HK-2 (cell line): ENCODE measurements at regions not wholly inside any gene's neighbourhood (a gene's known extent, or its start where the extent isn't known, plus 50 kb on each side); places are given as distances from the start of the nearest gene placed in this dataset.
"Not testable (repeated sequence)": the region's sequence is repeated elsewhere in the genome, so short reads cannot be mapped to it uniquely, and the experiment has no call there.

Experiments
- DNase-seq: peaks from one replicate; pipeline ENCODE4 v3.0.0-alpha.2; 2018; ENCODE audit not compliant: unreplicated experiment

DNA sequence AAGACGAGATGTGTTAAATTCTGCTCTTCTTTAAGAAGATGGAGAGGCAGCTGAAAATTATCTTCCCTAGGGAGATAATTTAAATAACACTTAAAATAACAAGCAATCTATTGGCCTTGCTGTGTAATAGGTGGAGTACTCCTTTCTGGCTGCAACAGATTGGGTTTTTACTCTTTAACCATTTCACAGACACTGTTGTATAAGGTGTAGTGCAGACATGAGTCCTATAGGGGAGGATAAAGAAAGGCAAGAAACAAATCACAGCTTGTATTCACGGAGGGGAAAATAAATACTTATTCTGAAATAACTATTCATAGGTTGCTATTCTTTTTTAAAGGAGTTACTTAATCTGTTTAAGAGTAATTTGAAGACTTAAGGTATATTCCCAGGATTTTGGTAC lies 252.0 kb downstream of the ZPLD1 start:
- no peak for DNase-seq

DNA sequence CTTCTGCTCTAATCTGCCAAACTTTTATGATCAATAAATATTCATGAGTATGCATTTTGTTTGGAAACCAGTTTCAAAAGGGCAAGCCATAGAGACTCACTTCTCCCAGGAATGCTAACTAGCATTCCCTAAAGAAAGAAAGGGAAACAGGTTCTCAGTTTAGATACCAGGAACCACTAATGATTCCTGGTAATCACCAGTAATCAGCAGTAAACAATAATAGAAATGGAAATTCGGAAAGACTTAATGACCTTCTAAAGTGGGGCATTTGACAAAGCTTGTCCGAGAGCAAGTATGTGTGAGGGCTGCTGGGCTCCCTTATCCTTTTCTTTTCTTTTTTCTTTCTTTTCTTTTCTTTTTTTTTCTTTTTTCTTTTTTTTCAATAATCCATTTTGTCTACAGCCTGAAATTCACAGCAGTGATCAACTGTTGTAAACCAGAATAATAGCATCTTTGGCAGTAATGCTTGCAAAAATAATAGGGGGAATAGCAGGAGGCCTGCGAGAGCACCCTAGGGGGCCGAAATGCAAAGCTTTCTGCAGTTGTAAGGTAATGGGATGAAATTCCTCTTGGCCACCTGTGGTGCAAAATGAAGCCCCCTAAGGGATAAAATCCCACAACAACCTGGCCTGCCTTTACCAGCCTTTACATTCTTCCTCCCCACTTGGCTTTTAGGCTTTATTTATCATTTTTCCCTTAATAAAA lies 253.2 kb downstream of the ZPLD1 start:
- no peak for DNase-seq

- no peak for DNase-seq
Measured at GRCh38 chr3:102688556-102688930, 253.7 kb downstream of the ZPLD1 start.

- no peak for DNase-seq
Measured at GRCh38 chr3:102691507-102691906, 256.7 kb downstream of the ZPLD1 start.

DNA sequence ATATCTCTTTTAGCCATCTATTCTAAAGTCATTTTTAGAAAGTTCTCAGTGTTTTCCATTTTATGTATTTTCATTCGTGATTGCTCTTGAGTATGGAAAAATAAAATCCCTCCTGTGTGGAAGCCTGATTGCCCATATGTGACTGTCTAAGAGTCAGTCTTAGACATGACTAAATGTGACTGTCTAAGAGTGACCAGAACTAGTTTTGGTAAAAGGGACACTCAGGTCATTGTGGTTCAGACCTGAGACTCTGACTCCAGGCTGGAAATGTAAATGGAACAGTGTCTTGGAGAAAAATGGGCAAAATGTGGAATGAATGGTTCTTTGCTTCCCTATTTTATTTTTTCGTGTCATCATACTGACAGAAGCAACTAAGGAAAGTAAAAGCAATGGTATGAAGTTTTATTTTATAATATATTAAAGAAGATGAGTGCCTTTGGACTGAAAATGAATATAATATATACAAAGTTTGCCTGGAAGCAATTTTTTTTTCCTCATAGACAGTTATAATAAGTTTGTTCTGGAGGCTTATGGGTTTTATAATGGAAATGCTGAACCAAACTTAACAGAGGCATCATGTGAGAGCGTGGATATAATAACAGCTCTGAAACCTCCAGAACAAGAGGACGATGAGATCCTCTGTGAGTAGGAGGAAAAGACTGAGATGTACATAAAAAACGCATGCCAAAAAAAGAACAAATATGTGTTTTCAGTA lies 264.4 kb downstream of the ZPLD1 start:
- no peak for DNase-seq

DNA sequence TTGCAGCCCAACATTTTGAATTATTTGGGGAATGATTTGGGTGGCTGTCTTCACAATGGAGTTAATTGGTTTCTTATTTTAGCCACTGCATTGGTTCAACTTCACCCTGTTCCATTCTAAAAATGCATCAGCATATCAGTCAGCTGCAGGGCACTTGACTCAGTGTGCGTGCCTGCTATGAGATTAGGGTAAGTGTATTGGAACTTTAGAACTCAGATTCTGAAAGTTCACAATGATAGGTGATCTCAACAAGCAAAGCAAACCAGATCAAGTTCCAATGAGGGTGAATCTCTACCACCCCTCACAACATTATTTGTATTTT lies 265.0 kb downstream of the ZPLD1 start:
- no peak for DNase-seq

- DNase-seq: no peak
Measured at GRCh38 chr3:102712896-102713295, 278.1 kb downstream of the ZPLD1 start.

- no peak for DNase-seq
Measured at GRCh38 chr3:102714567-102714966, 279.8 kb downstream of the ZPLD1 start.

DNA sequence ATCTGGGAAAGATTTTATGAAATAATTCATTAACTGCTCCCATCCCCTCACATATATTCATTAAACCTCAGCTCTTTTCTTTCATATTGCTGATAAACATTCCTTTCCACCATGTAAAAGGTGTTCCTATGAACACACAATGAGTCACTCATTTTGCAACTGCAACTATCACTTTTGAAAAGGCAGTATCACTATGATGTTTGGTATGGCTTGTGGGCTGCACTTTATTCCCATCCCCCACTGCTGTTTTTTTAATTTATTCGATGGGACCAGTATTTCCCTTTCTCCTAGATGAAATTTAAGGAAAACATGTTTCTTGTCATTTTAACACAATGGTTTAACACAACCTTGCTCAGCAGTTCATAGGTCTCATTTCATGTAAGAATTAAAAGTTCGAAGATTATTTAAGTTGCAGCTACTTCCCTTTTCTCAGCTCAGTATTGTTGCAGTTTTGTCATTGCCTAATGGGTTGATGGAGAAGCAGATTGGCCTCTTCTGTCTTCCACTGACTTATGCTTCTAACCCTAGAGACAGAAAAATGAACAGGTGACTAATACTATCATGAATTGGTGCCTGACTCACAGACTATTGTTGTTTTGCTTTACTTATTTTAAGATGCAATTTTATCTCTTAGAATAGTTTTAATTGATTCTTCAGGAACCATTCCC lies 280.3 kb downstream of the ZPLD1 start:
- no peak for DNase-seq

- DNase-seq: no peak
Measured at GRCh38 chr3:102718651-102719050, 283.8 kb downstream of the ZPLD1 start.

DNA sequence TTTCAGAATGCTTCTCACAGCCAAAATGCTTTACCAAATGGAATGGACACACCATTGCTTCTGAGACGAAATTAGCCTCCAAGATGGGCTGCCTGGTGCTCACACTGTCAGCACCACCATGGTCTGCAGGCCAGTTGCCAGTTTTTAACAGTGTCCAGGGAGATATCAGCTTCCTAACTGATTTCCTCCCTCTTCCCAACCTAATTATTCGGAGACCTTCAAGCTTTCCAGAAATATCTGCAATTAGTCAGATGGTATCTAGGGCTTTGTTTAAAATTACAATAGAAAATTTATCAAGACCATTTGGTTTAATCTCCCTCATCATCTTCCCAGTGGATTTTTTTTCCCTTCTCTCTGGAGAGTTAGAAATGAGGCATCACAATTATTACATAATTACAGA lies 287.5 kb downstream of the ZPLD1 start:
- no peak for DNase-seq

DNA sequence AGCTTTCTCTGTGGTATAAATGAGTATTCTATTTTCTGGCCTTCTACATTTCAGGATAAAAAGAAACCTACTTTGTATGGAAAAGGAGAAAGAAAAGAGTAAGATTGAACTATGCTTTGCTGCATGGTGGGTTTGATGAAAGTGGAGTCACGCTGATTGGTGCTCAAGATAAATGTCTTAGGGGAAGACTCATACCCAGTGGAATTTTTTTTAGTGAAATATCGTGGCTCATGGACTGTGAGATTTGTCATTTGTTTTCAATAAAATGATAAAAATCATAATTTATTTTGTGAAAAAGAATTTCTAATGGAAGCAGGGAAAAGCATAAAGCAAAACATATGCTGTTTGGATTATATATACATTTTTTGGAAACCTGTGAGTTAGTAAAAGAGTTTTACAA lies 292.5 kb downstream of the ZPLD1 start:
- DNase-seq: no peak

DNA sequence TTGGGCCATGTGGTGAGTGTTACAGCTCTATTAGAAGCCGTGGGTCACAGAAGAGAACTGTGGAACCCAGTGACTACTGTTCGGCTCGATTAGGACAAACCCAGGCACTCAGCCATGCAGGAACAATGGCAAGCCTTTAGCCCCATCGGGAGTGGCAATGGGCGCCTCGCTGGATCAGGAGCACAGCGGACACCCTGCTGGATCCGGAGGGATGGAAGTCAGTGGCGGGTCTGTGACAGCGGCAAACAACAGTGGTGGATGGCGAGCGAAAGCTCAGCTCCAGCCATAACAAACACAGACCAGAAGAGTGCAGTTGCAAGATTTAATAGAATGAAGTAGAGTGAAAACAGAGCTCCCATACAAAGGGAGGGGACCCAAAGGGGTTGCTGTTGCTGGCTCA lies 297.8 kb downstream of the ZPLD1 start:
- DNase-seq: not testable (repeated sequence)

DNA sequence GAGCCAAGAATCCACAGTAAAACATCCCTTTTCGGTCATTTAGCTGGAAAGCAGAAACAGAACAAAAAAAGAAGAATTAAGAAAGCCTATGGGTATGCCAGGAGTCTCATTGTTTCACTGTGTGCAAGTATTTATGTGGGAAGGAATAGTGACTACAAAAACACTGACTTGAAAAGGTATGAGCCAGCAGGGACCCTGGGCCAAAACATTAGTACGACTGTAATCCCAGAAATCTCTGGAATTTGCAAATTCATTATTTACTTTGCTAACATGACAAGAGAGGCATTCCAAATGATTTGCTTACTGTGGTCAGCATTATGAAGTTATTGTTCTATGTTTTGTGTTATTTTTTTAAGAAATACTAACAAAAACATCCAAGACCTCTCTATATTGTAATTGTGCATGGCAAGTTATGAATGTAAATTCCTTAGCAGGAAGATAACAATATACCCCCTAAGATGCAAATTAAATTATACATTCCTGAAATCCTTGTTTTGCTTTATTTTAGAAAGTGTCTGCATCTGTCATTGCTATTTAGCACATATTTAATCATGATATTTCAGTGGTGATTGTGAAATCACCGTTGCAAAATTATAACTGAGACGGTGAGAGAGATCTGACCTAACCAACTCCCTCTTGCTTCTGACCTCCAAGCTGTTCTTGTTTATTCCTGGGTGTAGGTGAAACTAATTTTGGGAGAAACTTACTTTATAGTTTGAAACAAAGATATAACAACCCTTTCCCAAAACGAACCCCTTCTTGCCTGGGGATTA lies 299.2 kb downstream of the ZPLD1 start:
- no peak for DNase-seq

DNA sequence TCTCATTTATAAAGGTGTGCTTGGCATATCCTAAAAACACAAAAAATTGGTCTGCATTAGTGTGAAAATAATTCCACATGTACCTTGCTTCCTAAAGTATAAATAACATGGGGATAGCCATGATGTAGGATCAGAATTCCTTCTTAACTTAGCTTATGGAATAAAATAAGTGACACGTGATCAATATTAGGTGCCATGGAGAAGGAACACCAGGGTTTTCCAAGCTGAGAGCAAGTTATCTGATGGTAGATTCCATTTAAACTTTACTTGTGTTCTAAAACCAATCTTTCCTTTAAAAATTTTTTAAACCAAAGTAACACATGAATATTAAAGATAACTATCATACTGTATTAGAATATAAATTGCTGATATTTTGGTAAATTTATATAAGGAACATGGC lies 300.5 kb downstream of the ZPLD1 start:
- DNase-seq: no peak

DNA sequence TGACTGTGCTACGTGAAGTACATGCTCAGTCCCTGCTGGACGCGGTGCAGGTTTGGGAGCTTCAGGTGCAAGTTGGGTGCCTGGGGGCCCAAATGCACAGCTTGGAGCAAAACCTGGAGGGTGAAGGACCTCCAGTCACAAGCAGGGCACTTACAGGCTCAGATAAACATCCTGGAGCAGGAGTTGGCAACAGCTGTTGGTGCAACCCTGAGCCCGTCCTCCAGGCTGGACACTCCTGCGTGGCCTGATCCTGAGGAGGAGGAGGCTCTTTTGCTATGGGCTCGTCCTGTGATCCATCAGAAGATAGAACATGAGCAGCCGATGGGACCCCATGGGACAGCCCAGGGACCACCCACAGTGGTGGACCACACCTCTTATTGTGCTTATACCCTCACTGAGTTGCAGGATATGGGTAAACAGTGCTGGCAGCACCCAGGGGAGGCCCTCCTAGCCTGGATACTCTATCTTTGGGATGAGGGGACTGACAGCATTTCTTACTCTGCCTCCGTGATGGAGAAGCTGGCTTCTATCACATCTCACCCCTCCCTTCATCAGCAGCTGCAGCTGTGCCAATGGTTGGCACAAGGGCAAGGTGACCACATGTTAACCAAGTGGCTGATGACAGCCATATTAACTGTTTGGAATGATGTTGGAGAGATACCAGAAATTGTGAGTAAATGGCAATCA lies 301.6 kb downstream of the ZPLD1 start:
- DNase-seq: no peak

DNA sequence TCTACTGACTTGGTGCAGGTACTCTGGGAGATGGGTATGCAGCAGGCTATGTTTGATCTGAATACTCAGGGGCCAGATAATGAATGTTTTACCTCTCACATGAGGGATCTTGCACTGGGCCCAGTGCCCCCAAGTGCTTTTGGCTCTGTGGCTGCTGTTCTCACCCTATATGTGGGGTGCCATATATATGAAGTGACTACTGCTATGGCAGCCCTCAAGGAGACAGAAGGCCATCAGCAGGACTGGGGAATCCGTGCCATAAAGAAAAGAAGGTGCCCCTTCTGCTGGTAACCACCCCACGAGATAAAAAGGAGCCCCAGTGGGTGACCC lies 302.1 kb downstream of the ZPLD1 start:
- no peak for DNase-seq

DNA sequence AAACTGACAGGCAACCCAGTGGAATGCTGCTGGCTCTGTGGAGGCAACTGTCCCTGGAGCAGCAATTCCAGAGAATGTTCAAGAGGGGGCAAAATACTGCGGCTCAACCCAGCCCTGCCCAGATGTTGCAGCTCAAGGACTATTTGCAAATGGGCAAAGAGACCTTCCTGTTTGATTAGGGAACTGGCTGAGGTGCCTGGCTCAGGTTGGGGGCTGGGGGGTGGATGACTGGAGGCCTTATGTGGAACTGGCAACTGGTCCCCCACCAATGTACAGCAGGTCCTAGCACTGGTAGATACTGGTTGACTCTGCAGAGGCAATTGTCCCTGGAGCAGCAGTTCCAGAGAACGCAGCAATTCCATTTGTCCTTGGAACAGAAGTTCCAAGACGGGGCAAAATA lies 302.5 kb downstream of the ZPLD1 start:
- no peak for DNase-seq

GRCh38 chr3:102741105-102741504 lies 306.3 kb downstream of the ZPLD1 start:
- peak; percentile 17 for DNase-seq

DNA sequence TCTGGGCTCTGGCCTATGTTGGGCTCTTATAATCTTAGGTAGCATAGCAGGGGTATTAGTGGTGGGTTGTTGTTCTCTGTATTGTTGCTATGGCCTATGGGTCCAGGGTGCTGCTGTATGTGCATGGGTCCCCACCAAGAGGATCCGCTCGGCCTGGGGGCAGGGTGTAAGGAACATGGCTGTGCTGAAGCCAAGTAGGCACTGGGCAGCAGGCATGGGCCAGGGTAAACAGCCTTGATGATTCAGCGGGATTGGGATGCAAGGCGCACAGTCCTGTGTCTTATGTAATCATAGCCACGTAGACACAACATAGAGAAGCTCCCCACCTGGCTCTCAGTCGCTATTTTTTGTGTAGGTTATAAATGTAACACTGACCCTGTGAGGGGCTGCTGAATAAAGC lies 306.9 kb downstream of the ZPLD1 start:
- DNase-seq: no peak

- no peak for DNase-seq
Measured at GRCh38 chr3:102745881-102746280, 311.1 kb downstream of the ZPLD1 start.

GRCh38 chr3:102747611-102748010 lies 312.8 kb downstream of the ZPLD1 start:
- DNase-seq: no peak
